AG08395 (cell line): ENCODE measurements at regions not wholly inside any gene's neighbourhood (a gene's known extent, or its start where the extent isn't known, plus 50 kb on each side); places are given as distances from the start of the nearest gene placed in this dataset.

Experiments
- DNase-seq: peaks from one replicate; pipeline ENCODE4 v3.0.0; 2012; ENCODE audit warnings: mixed read lengths, low spot score

DNA sequence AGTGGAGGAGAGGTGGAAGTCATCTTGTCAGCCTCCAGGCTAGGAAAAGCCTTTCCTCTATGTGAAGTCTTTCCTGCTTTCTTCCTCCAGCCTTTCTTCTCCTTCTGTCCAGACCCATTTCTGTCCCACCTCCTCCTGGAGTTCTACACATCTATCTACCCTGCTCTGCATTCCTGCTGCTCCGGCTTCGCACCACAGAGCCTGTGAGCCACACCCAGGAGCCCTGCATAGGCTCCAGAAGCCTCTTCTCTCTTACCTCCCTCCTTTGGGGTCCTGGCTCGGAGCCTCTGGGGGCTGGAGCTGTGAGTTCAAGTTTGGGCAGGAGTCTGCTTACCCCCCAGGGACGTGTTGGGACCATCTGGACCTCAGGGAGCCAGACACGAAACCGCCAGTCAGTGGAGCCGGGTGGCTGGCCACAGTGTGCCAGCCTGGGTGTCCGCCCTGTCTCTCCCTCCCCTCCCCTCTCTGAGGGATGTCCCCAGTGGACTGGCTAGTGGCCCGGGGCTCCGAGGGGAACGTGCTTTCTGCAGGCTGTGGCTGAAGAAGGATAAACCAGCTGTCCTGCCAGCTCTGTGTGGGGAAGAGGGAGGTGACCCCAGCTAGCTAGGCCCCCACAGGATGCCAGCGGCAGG is 99.2 kb downstream of the VEGFA start:
- peak; percentile 16 for DNase-seq

DNA sequence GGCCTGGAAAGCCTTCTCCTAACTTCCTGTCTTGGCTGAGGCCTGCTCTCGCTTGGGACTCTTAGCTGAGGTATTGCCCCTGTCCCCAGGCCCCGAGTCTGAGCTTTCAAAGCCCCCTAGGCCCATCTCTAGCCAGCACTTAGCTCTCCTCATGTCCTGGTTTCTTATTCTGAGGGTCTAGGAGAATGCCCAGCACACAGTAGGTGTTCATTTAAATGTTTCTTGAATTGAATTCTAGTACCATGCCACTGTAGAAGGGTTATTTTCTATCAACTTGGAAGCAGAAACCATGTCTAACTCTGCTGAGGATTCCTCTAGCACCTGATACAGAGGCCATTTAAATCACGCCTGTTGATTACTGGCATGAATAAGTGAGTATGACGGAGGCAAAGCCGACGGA is 98.5 kb downstream of the VEGFA start:
- DNase-seq: no peak

DNA sequence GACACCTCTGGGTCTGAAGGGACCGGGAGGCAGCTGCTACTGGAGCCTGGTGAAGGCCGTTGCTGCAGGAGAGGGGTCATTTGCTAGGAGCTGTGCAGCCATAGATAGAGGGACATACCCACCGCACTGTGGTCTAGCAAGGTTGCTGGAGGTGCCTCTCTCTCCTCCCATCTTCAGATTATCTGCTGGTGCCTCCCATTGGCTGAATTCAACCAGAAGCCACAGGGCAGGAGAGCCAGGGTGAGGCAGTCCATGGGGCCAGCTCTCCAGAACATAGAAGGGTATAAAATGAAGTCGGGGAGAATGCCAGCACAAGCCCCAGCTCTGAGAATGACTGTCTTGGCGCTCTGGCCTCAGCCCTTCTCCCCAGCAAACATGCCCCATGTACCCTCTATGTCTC is 98.0 kb downstream of the VEGFA start:
- no peak for DNase-seq

DNA sequence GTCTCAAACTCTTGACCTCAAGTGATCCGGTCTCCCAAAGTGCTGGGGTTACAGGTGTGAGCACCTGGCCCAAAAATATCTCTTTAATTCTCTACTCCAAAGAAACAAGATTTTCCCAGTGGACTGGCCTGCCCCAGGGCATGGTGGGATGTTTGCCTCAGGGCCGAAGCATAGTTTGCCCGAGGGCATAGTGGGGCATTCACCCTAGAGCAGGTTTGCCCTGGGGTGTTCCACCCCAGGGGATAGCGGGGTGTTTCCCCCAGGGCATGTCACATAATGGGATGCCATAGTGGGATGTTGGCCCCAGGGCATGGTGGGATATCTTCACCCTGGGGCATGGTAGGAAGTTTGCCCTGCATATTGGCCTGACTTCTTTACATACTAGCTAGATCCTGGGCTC is 97.2 kb downstream of the VEGFA start:
- DNase-seq: no peak

DNA sequence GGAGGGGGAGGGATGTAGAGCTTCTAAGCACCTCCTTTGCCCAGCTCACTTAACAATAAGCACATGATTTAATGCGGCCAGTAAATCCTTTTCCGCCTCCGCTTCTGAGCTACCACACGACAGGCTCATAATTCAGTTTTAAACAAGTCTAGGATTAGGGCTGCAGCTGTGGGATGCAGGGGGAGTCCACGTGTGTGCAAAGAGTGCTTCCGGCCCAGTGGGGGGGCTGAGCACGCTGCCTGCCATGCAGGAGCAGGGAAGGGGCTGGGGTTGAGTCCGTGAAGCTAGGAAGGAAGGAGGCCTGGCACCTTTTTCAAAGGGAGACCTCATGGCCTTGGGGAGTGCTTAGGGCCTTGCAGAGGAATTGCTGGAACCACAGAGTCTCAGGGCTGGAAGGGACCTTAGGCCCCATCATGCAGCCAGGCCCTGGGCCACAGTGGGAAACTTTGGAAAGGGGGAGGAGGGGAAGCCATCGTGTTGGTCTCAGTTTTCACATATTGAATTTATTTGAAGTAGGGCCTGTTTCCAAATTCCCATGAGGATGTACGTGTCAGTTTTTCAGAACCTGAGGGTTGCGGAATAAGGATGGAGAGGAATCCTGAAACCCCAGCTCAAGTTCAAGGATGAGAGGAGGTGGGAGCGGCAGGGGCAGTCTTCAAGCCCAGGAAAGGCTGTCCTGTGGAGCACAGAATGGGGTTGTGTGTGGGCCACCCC is 96.1 kb downstream of the VEGFA start:
- DNase-seq: no peak

DNA sequence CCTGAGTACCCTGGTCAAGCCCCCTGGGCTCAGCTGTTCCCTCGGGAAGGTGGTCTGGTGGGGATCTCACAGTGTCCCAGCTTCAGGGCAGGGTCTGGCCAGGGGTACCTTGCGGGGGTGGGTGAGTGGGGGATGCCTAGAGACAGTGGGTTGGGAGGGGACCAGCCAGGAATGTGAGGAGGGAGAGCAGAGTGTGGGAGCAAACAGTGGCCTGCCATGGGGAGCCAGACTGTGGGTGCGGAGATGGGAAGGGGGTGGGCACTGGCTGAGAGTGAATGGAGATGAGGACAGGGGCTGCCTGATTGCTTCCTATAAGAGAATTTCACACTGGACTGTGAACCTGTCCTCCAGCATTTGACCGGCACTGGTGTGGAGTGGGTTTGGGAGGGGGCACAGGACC is 95.1 kb downstream of the VEGFA start:
- DNase-seq: no peak

DNA sequence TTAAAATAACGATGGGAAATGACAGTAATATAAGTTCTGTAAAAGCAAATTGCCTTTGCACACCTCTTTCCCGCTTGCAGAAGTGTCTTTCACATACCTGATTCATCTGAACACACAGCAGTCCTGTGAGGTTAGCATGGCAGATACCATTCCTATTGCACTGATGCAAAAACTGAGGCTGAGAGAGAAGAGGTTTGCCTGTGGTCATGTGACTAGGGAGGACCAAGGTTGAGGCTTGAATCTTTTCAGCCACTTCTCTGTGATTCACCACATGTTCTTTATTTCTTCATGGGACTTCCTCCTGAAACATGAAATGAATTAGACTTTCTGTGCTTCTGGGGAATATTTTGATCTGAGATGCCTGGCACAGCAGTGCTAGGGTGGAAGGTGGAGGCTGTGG is 92.9 kb downstream of the VEGFA start:
- DNase-seq: no peak

DNA sequence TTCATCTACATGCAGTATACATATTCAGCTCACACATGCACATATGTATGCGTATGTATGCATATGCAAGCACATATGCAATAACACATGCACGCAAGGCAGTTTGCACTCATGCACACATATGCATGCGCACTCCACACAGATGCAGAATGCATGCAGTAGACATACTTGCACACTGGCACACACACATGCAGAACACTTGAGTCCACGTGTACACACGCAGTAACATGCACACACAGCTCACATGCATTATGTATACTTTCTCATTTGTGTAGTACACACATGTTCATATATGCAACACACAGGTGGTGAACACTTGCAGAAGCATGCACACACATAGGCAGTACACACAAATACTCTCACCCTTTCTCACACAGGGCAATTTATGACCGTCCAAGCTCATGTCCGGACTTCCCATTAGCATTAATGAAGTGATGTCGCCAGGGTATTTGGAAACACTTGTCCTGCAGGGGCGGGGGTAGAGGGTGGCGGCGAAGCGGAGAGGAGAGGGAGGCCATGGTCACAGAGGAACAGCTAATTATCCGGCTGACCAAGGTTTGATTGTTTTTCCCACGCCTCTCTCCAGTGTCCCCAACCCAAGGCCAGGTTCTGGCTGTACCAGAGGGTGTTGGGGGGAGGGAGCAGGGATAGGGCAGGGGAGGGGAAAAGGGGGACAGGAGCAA is 91.3 kb downstream of the VEGFA start:
- DNase-seq: no peak

DNA sequence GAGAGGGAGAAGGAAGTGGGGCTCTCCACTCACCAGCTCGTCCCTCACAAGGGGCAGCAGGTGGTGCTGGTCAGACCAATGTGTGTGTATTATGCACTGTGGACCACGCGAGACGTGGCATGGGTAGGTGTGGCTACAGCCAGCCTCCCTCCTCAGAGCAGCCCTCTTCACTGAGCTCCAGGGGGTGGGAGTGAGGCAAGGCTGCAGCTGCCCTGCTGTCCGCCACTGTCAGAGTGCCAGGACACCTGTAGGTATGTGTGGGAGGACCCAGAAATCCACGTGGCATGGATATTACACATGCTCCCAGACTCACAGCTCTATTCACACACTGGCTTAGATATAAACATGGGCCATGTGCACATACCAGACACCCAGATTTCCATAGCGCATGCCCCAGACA is 90.3 kb downstream of the VEGFA start:
- no peak for DNase-seq

DNA sequence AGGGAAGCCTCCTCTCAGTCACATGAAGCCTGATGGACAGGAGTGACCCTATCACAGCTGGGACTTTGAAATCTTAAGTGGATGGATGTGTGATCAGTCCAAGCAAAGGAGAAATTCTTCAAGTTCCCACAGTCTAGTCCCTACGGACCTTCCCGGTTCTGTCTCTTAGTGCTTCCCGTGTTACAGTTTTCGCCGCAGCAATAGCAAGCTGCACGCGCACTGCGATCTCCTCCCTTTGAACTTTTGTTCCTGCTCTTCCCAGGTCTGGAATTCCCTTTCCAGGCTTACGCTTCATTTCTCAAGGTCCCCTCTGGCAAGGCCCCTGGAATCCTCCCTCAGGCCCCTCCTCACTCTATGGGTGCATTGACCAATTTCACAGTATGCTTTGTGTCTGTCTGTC is 89.2 kb downstream of the VEGFA start:
- DNase-seq: no peak

DNA sequence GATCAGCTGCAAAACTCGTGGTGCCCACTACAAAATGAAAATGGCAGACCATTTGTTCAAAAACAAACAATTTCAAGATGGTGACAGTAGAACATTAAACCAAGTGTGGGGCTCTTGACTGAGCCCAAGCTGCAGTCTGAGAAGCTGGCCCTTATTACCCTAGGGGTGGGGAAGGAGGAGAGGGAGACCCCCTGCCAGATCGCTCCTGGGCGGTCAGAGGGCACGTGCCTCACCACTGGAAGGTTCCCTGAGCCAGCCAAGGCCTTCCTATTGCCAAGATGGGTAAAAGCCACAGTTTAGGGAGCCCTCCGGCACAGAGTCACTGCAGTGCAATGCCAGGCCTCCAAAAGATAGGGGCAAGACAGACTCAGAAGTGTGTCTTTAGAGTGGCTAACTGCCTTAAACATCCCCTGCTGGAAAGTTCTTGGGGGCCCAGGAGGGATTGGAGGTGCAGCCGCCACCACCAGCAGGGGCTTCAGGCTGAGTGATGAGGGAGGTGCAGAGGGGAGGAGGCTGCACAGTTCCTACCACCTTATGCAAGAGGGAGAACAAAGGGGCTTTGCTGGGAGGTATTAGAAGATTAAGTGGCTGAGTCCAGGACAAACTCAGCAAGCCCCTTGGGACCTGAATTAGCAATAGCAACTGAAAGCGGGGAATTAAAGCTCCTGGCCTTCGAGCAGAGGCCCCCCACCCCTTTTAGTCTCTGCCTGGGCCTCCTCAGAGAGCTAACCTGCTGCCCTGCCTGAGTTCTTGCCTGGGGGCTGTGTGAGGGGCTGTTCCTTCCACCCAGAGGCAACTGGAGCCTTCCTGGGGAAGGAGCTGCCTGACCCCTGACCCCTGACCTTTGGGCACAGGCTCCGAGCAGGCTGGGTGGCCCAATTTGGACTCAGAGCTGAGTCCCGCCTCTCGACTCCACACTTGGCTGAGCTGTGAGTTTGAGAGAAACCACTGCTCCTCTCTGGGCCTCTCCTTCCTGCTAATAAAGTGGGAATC is 88.4 kb downstream of the VEGFA start:
- DNase-seq: no peak

DNA sequence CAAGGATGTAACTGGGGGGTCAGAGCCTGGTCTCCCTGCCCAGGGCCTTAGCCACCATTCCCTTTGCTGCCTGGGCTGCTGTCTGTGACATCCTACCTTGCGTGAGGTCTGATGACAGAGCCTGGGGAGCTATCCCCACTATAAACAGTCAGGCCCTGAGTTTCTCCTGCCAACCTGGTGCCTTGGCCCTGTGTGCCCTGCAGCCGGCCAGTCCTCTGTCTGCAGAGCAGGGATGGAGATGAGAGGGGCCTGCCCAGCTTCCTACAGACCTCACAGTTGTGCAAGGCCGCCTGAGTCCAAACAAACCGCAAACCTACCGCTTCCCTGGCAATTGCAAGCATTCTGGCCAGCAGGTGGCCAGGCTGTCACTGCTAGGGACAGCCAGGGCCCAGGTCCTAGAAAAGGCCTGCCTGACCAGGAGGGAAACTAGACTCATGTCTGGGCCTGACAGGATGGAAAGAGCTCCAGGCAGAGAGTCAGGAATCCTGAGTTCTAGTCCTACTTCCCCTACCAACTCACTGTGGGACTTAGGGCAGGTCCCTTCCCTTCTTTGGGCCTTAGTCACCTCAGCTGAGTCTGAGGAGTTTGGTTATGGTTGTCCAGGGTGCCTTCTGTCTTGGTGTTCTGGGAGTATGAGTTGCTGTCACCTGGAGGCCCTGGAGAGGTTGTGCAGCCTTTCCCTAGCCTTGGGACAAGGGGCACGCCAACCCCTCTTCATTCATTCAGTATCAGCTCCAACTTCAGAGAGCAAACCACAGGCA is 86.2 kb downstream of the VEGFA start:
- DNase-seq: peak; percentile 29

DNA sequence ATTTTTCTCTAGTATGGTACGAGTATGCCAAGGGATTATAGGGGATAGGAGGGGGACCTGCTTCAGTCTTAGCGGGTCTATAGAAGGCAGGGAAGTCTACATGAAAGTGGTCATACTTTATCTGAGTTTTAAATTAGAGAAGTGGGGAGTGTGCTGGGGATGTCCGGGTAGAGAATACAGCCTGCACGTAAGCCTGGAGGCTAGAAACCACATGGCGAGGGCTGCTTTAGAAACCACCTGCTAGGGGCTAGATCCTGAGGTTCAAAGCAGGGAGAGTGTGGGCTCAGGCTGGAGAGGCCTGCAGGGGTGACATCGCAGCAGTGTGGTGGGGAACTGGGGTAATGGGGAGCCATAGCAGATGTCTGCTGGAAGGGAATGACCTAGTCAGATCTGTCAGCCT is 85.2 kb downstream of the VEGFA start:
- no peak for DNase-seq

DNA sequence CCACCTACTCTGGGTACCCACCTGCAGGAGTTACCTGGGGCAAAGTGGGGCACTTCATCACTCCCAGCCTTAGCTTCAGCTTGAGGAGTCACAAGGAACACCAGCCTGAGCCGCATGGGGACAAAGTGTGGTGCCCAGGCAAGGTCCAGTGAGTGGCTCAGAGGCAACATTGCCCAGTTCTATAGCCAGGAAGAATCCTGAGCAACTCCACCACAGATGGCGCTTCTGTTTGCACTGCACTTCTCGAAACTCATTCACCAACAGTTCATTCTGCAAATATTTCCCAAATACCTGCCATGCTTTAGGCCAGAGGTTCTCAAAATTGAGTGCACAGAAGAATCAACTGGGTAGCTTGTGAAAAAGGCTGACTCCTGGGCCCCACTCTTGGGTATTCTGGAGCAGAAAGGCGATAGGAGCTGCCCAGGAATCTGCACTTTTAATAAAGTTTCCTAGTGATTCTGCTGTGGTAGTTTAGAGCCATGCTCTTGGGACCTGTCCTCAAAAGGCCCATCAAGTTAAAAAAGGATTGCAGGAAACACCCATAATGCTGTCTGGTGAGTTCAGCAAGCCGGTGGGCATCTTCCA is 83.1 kb downstream of the VEGFA start:
- no peak for DNase-seq

DNA sequence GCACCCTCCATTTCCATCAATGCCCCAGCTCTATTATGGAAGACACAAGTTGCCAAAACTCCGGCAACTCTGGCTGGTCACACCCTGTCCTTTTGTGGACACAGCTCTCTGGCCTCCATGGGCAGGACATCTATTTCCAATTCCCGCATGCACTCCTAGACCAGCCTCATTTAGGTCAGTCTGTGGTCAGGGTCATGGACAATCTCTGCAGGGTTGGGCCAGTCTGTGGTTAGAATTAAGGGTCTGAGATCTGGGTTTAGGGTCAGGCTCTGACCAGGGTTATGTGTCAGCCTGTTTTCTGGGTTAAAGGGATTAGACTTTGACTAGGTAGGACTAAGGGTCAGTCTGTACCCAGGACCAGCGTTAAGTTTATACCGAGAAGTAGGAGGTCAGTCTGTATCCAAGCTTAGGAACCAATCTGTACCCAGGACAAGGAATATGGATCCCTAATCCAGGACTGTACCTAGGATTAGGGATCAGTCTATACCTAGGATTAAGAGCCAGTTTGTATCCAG is 82.4 kb downstream of the VEGFA start:
- no peak for DNase-seq

DNA sequence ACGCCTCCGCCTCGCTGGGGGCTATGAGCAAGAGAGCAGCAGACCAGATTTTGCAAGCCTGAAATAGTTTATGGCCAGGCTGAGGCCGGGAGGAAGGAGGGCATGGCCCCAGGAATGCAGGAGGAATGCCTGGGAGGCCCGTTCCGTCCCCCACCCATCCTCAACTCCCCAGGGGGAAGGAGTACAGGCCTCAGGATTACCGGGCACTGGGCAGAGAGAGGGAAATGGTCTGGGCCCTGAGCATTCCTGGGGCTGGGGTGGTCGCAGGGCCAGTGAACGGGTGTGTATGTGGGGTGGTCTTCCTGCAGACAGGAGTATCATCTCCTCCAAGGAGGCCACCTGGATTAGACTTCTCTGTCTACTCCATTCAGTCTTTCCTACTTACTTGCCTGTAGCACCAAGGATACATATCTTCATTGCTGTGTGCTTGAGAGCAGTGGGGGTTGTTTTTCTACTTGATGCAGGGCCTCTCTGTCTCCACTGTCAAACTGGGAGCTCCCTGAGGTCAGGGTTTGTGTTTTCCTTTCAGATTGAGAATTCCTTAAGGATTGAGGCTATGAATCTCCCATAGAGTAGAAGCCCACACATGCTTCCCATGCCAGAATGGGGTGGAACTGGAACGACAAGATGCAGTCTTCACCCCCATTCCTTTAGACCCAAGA is 81.3 kb downstream of the VEGFA start:
- peak; percentile 96 for DNase-seq

DNA sequence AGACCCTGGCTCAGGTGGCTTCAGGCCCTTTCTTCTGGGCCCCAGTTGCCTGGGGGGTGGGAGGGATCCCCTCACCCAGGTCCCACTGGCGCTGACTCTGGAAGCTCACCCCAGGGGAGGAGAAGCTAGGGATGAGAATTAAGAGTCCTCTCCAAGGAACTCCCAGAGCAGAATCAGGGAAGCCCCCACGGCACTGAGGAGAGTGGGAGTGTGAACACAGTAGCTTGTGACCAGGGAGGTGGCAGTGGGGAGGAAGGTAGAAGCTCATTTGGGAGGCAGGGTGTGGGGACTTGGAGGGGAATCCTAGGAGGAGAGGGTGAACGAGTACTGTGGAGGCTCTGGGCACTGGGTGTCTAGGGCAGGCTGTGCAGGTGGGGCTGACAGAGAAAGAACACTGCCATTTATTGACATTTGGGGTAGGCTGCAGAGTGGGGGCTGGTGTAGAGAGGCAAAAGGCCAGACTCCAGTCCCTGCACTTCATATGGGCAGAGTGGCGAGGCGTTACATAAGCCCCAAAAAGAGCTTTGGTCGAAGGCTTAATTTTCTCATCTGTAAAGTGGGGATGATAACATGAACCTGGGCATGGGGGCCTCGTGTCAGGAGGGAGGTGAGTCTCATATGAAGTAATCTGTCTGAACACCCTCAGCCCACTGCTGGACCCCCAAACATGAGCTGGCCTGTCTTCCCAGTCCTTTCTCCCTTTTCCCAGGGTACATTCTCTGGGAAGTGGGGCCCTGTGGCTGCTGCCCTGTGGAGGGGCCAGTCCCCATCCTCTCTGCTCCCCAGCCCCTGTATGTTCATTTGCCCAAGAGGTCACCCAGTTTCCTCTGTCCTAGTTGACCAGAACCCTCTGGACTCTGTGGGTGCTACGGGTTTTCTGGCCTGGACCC is 80.5 kb downstream of the VEGFA start:
- no peak for DNase-seq

DNA sequence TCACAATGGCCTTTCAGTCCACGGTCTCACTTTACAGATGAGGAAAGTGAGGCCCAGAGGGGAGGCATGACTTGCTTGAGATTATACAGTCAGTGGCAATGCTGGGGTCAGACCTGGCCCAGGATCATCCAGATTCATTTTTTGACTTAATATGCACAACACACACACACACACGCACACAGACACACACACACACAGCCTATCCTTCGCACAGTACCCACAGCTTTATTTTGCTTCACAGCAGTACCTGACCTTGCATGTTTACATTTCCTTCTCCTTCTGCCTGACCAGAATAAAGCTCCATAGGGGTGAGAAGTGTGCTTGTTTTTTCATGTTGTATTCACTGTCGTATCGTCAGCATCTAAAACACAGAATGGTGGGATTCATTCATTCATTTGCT is 79.8 kb downstream of the VEGFA start:
- no peak for DNase-seq

DNA sequence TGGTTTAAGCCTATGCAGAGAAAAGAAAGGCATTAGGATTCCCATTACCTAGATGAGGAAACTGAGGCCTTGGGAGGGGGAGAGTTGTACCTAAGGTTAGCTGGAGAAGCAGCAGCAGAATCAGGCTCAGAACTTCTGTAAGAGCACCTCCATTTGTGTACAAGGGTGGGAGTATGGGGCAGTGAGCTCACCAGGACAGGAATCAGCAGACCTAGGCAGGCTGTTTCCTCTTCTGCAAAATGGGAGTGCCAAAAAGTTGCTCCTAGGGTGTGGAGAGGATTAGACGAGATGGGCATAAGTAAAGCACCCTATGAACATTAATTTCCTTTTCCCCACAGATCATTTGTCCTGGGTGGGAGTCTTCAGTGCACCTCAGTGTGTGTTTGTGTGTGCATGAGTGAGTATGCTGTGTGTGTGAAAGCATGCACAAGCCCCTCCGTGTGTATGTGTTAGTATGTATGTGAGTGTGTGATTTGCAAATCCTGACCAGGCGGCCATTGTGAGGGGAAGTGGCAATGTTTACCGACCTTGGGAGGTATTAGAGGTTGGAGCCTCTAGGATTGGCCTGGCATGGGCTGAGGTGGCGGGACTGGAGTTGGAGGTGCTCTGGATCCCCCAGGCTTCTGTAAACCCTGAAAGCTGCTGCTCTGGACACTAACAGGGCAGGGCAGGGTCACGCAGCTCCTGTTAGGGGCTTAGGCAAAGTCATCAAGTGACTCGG is 78.8 kb downstream of the VEGFA start:
- no peak for DNase-seq
